ENCODE measurements at regions not wholly inside any gene's neighbourhood (a gene's known extent, or its start where the extent isn't known, plus 50 kb on each side); places are given as distances from the start of the nearest gene placed in this dataset.

DNA sequence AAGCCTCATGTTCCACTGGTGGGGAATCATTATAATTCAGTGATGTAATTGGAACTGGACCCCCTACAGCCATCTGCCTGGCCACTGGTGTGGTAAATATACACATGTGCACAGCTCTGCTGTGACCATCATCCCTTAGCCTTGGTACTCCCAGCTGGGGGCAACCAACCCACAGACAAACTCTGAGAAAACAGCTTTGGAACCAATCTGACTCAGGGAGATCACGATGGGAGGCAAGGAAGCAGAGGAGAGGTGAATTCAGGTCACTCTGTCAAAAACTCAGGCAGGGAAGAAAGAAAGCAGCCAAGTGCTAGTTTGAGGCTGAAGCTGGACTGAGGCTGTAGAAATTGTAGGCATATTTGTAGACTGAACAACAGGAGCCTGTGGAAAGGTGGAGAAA lies 197.8 kb upstream of the GALNT2 start:
- no peak overlapping the region for H3K27ac ChIP-seq
- intact Hi-C loops (cut with DNase I): no loop called here
- TF ChIP-seq CTCF (IDR thresholded peaks at IDR 0.05) (no peak), POLR2A (IDR thresholded peaks at IDR 0.05) (no peak)
- no peaks in the 10 kb centered on the region for H3K9me3 ChIP-seq (replicated peaks in 1 of 3)
- WGBS, 4 donors: 43 to 63% (median 50%) methylated on average over 1 of the region's 1 CpG
- DNase-seq: no peak
- no peaks in the 10 kb centered on the region for H3K4me1 ChIP-seq (replicated peaks in 1 of 2)
- H3K4me3 ChIP-seq: no peak overlapping the region
- H3K36me3 ChIP-seq (replicated peaks in 1 of 2): no peaks in the 10 kb centered on the region
- H3K27me3 ChIP-seq: no peaks in the 10 kb centered on the region

DNA sequence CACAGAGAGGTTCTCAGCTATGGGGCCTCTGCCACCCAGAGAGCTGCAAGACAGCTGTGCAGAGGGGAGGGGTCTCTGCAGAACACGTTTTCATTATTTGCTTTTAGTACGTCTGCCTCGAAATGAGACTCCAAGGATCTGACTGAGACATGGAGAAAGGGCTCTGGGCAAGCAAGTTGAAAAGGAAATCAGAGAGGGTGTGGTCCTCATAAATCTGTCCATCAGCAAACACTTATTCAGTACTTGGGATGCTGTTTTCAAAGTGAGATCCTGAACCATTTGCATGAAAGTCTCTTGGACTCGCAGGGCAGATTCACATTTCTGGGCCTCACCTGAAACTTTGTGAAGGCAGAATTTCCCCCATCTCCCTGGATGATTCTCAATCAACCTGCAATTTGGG lies 197.4 kb upstream of the GALNT2 start:
- TF ChIP-seq CTCF (IDR thresholded peaks at IDR 0.05) (no peak), POLR2A (IDR thresholded peaks at IDR 0.05) (no peak)

GRCh38 chr1:229870381-229870780 lies 196.7 kb upstream of the GALNT2 start:
- H3K27ac ChIP-seq: no peak overlapping the region
- intact Hi-C loops (cut with DNase I): no loop called here
- no peak overlapping the region for H3K4me3 ChIP-seq
- H3K9me3 ChIP-seq (replicated peaks in 1 of 3): no peaks in the 10 kb centered on the region
- H3K4me1 ChIP-seq (replicated peaks in 1 of 2): no peaks in the 10 kb centered on the region
- WGBS, 4 donors: 85 to 98% (median 90%) methylated on average over 2 of the region's 2 CpGs
- H3K36me3 ChIP-seq (replicated peaks in 1 of 2): no peaks in the 10 kb centered on the region
- no peaks in the 10 kb centered on the region for H3K27me3 ChIP-seq
- TF ChIP-seq POLR2A (IDR thresholded peaks at IDR 0.05): no peak
- DNase-seq: no peak

More for the DNA sequence above, 197.4 kb upstream of the GALNT2 start:
- DNase-seq: no peak
- Histone ChIP-seq H3K9me3 (replicated peaks in 1 of 3) (no peaks in the 10 kb centered on the region), H3K27me3 (no peaks in the 10 kb centered on the region), H3K27ac (no peak overlapping the region), H3K4me1 (replicated peaks in 1 of 2) (no peaks in the 10 kb centered on the region), H3K36me3 (replicated peaks in 1 of 2) (no peaks in the 10 kb centered on the region), H3K4me3 (no peak overlapping the region)
- 77 to 81% (median 80%) methylated on average over 3 to 4 of the region's 4 CpGs for WGBS, 4 donors
- intact Hi-C loops (cut with DNase I): no loop called here

DNA sequence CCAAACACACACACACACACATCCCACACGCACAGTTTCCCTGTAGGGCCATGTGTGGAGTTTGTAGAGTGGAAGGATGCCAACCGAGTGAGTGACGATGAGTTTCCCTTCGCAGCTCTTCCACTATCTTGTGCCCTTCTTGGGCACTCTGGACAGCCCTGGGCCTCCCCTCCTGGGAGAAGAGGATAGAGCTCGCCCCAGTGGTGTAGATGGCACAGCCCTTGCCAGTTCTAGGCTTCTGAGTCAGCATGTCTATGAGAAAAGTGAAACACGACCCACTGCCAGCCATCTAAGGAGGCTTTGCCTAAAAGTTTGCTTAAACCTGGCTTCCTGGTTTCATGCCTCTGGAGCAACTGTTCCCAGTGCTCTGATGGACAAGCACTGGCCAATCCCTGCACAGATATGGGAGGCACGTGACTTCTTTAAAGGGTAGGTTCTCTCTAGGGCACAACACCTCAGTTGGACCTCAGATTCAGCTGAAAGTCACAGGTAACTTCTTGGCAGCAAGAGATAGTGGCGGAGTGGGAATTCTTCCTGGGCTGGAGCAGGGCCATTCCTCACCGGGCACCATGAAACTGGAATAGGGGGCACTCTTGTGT lies 195.9 kb upstream of the GALNT2 start:
- Histone ChIP-seq H3K27ac (no peak overlapping the region), H3K4me1 (replicated peaks in 1 of 2) (no peaks in the 10 kb centered on the region), H3K4me3 (no peak overlapping the region), H3K9me3 (replicated peaks in 1 of 3) (no peaks in the 10 kb centered on the region), H3K27me3 (no peaks in the 10 kb centered on the region), H3K36me3 (replicated peaks in 1 of 2) (no peaks in the 10 kb centered on the region)
- 89 to 94% (median 90%) methylated on average over 8 to 9 of the region's 9 CpGs for WGBS, 4 donors
- TF ChIP-seq CTCF (IDR thresholded peaks at IDR 0.05): no peak
- TF ChIP-seq POLR2A (IDR thresholded peaks at IDR 0.05): no peak
- intact Hi-C loops (cut with DNase I): no loop called here
- DNase-seq: no peak

DNA sequence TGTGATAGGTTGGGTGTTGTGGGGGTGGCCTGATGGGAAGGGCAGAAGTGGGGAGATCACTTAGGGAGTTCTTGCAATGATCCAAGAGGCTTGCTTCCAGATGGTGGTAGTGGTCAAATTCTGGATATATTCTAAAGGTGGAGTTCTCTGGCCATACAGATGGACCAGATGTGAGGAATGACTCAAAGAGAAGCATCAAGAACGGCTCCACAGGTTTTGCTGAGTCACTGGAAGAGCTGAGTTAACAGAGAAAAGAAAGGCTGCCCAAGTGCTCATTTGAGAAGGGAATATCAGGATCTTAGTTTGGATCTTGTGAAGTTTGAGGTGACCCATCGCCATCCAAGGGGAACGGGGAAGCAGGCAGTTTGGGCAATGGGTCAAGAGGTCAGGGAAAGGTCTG lies 192.9 kb upstream of the GALNT2 start:
- H3K27me3 ChIP-seq: no peaks in the 10 kb centered on the region
- no peak for TF ChIP-seq CTCF (IDR thresholded peaks at IDR 0.05)
- TF ChIP-seq POLR2A (IDR thresholded peaks at IDR 0.05): no peak
- H3K27ac ChIP-seq: no peak overlapping the region
- 87 to 93% (median 90%) methylated on average over 3 of the region's 3 CpGs for whole genome bisulfite sequencing, 4 donors
- intact Hi-C loops (cut with DNase I): no loop called here
- no peaks in the 10 kb centered on the region for H3K4me1 ChIP-seq (replicated peaks in 1 of 2)
- no peak for DNase-seq
- H3K36me3 ChIP-seq (replicated peaks in 1 of 2): no peaks in the 10 kb centered on the region
- H3K9me3 ChIP-seq (replicated peaks in 1 of 3): no peaks in the 10 kb centered on the region
- no peak overlapping the region for H3K4me3 ChIP-seq
